RWPE1 (cell line): ENCODE measurements at regions not wholly inside any gene's neighbourhood (a gene's known extent, or its start where the extent isn't known, plus 50 kb on each side); places are given as distances from the start of the nearest gene placed in this dataset.

ENCODE experiments used
- CTCF ChIA-PET: fragments of 350-600 bp; sonication (Branson Sonifier 250); formaldehyde crosslinking; extraction: SDS; loops from one replicate; lab custom pipeline; 2021; lab: Yijun Ruan, JAX
- POLR2A ChIA-PET: fragments of 400-600 bp; formaldehyde crosslinking; extraction: SDS; loops from one replicate; lab custom pipeline; 2020; ENCODE audit warnings: antibody characterized with exemption; ENCODE audit not compliant: low non-redundant PET; lab: Yijun Ruan, JAX
- DNase-seq: peaks from one replicate; pipeline ENCODE4 v3.0.0; 2012; ENCODE audit warnings: low spot score
- H3K27ac ChIP-seq: fragments of 450-650 bp; 2 replicates; pipeline ENCODE4 v1.5.1; 2017
- TF ChIP-seq, protein P1 (sequence below): fragments of 450-650 bp; conservative IDR thresholded peaks from 2 replicates; pipeline ENCODE4 v1.5.1; 2017; ENCODE audit warnings: low read depth, mild to moderate bottlenecking

DNA sequence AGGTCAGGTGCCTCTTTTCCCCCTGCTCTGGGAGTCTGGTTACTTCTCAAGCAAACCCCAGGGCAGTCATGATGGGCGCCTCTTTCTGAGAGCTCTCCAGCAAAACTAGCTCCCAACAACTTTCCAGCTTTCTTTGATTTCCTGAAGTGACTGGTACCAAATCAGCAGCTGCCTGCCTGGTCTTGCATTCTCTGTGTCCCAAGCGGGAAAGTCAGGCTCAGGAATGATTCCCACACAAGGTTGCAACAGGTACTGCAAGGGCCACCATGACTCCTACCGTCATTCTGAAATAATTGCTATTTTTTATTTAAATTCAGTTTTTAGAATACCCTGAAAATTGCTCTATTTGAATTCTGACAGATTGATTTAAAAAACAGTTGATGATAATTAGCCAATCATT is 658.7 kb downstream of the SQOR start:
- H3K27ac ChIP-seq, result no peak overlapping the region
- POLR2A ChIA-PET, result no interaction called here
- no peak for DNase-seq
- TF ChIP-seq, protein P1, sequence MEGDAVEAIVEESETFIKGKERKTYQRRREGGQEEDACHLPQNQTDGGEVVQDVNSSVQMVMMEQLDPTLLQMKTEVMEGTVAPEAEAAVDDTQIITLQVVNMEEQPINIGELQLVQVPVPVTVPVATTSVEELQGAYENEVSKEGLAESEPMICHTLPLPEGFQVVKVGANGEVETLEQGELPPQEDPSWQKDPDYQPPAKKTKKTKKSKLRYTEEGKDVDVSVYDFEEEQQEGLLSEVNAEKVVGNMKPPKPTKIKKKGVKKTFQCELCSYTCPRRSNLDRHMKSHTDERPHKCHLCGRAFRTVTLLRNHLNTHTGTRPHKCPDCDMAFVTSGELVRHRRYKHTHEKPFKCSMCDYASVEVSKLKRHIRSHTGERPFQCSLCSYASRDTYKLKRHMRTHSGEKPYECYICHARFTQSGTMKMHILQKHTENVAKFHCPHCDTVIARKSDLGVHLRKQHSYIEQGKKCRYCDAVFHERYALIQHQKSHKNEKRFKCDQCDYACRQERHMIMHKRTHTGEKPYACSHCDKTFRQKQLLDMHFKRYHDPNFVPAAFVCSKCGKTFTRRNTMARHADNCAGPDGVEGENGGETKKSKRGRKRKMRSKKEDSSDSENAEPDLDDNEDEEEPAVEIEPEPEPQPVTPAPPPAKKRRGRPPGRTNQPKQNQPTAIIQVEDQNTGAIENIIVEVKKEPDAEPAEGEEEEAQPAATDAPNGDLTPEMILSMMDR, result no peak
- CTCF ChIA-PET, result no interaction called here

- ChIA-PET POLR2A (no interaction called here), CTCF (no interaction called here)
- H3K27ac ChIP-seq, result no peak overlapping the region
- no peak for DNase-seq
- TF ChIP-seq, protein P1, result no peak
Measured at GRCh38 chr15:46296002-46296401, 661.2 kb downstream of the SQOR start.

DNA sequence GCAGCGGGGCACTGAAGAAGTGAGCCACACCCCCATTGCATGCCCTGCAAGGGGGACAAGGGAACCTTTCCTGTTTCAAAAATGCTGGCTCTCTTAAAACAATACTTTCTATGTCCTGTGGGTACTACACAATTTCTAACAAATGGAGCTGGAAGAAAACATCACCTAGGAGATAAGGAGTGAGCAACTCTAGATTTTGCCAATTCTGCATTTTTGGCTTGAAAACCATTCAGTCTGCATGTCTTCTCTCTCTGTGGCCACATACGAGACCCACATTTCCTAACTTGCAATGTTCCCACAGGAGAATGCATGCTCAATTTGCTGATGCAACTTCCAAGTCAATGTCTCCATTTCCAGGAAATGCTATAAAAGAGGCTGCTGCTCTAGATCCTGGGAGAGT is 662.0 kb downstream of the SQOR start:
- no peak overlapping the region for H3K27ac ChIP-seq
- ChIA-PET POLR2A (no interaction called here), CTCF (no interaction called here)
- DNase-seq, result no peak
- TF ChIP-seq, protein P1, result no peak

GRCh38 chr15:46297766-46298165 is 662.9 kb downstream of the SQOR start:
- CTCF ChIA-PET, result no interaction called here
- TF ChIP-seq, protein P1, result no peak
- no peak overlapping the region for H3K27ac ChIP-seq
- POLR2A ChIA-PET, result no interaction called here
- DNase-seq, result no peak

DNA sequence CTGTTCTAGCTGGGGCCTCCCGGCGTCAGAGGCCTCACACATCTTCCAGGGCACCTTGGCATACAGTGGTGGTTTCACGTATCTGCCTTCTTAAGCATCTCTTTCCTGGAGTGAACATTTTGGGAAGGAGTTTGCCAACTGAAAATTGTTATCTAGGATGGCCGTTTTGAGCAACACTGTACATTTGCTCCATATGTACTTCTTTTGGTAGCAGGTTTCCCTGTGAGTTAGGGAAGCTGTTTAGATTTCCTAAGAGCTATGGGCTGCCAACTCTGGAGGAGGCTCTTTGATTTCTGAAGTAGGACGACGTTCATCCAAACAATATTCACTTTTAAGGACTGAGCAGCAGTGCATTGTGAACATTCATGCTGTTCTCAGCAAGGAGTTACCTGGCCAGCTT is 665.9 kb downstream of the SQOR start:
- no peak for DNase-seq
- ChIA-PET CTCF (interaction anchor here (0.6 kb wide), 1 partner anchor 842 kb away, joined by 3 read pairs; no protein-coding TSS in a partner anchor), POLR2A (no interaction called here)
- TF ChIP-seq, protein P1, result no peak
- no peak overlapping the region for H3K27ac ChIP-seq

DNA sequence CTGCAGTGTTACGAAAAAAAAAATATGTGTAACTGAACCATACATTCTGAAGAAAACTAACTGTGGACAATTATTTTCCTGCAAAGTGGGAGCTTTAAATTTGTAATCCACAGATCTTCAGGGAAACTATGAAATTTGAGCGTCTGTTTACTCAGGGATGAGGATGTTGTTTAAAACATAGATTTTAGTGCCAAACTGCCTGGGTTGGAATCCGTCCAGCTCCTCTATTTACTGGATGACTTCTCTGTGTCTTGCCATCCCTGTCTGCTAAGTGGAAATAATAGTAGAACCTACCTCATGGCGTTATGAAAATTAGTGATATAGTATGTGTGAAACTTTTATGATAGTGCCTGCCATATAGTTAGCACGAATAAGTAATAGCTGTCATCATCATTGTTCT is 666.5 kb downstream of the SQOR start:
- DNase-seq, result no peak
- TF ChIP-seq, protein P1, result no peak
- H3K27ac ChIP-seq, result no peak overlapping the region
- ChIA-PET POLR2A (no interaction called here), CTCF (interaction anchor here (0.6 kb wide), 2 partner anchors 13 to 843 kb away, joined by 3 to 4 read pairs; no protein-coding TSS in a partner anchor)
